GM12892 (cell line): ENCODE measurements at regions not wholly inside any gene's neighbourhood (a gene's known extent, or its start where the extent isn't known, plus 50 kb on each side); places are given as distances from the start of the nearest gene placed in this dataset.

Experiments
- POLR2A ChIP-seq: IDR thresholded peaks from 2 replicates; pipeline ENCODE4 v1.6.1; 2011; ENCODE audit warnings: low read depth, low read length, control low read depth
- POLR2AphosphoS5 ChIP-seq: IDR thresholded peaks from 2 replicates; pipeline ENCODE4 v1.6.1; 2011; ENCODE audit warnings: low read depth, low read length, control low read depth

- TF ChIP-seq POLR2A (no peak), POLR2AphosphoS5 (no peak)
Measured at GRCh38 chr5:120954255-120954654, 490.2 kb downstream of the PRR16 start.
